Caco-2 (cell line): ENCODE measurements at regions not wholly inside any gene's neighbourhood (a gene's known extent, or its start where the extent isn't known, plus 50 kb on each side); places are given as distances from the start of the nearest gene placed in this dataset.

ENCODE experiments used
- BruUV-seq: library from RNA; stranded (reverse); fragments of 400-500 nt; replicated peaks from 2 replicates; lab custom pipeline; 2021; lab: Mats Ljungman, UMichigan
- CTCF ChIA-PET: fragments of 300-600 bp; sonication (Branson Sonifier 250); formaldehyde crosslinking; loops from one replicate; lab custom pipeline; 2022; ENCODE audit warnings: antibody characterized with exemption; lab: Charles Lee
- POLR2A ChIA-PET: fragments of 300-600 bp; sonication (Branson Sonifier 250); formaldehyde crosslinking; loops from one replicate; lab custom pipeline; 2022; ENCODE audit warnings: antibody characterized with exemption; lab: Charles Lee
- DNase-seq, 2 experiments: peaks; one replicate each; pipeline versions ENCODE4 v3.0.0 to v3.0.0-alpha.2; 2020 to 2022
- H3K27me3 ChIP-seq: replicated peaks from 2 replicates; pipeline ENCODE4 v1.6.0; 2011; ENCODE audit warnings: low read length; ENCODE audit not compliant: control insufficient read depth, insufficient read depth
- H3K36me3 ChIP-seq: 2 replicates; pipeline ENCODE4 v1.5.1; 2011; ENCODE audit warnings: low read length; ENCODE audit not compliant: control insufficient read depth, insufficient read depth
- H3K4me1 ChIP-seq: fragments of 250-450 bp; sonication (Bioruptor Pico); 2 replicates; pipeline ENCODE4 v1.5.1; 2020; ENCODE audit warnings: mild to moderate bottlenecking
- H3K4me3 ChIP-seq: 2 replicates; pipeline ENCODE4 v1.5.1; 2011; ENCODE audit warnings: low read depth, mild to moderate bottlenecking, control low read depth, low read length
- H3K9me3 ChIP-seq: fragments of 250-450 bp; sonication (Bioruptor Pico); 2 replicates; pipeline ENCODE4 v1.5.1; 2020; ENCODE audit warnings: mild to moderate bottlenecking, moderate library complexity
- H3K27ac Mint-ChIP-seq: one replicate; pipeline ENCODE4 v1.8.0; 2022; ENCODE audit warnings: mixed read lengths; ENCODE audit not compliant: unreplicated experiment
- H3K27me3 Mint-ChIP-seq: one replicate; pipeline ENCODE4 v1.8.0; 2022; ENCODE audit warnings: mixed read lengths; ENCODE audit not compliant: insufficient read depth, unreplicated experiment
- H3K36me3 Mint-ChIP-seq: one replicate; pipeline ENCODE4 v1.8.0; 2022; ENCODE audit warnings: mild to moderate bottlenecking, mixed read lengths; ENCODE audit not compliant: insufficient read depth, unreplicated experiment
- H3K4me1 Mint-ChIP-seq: one replicate; pipeline ENCODE4 v1.8.0; 2022; ENCODE audit warnings: low read depth, mixed read lengths; ENCODE audit not compliant: unreplicated experiment
- H3K4me3 Mint-ChIP-seq: one replicate; pipeline ENCODE4 v1.8.0; 2022; ENCODE audit warnings: mild to moderate bottlenecking, moderate library complexity, mixed read lengths; ENCODE audit not compliant: unreplicated experiment
- H3K9me3 Mint-ChIP-seq: one replicate; pipeline ENCODE4 v1.8.0; 2022; ENCODE audit warnings: mixed read lengths; ENCODE audit not compliant: unreplicated experiment
- CTCF ChIP-seq, 2 experiments: fragments of 200-600 bp in 1 of 2; IDR thresholded peaks; 1 replicate in 1 of 2; 2 replicates in 1 of 2; pipeline versions ENCODE4 v1.5.1 to v1.8.0; 2011 to 2022; ENCODE audit warnings: antibody characterized with exemption in 1 of 2, control low read depth in 1 of 2, inconsistent platforms in 1 of 2, low read depth in 1 of 2, low read length in 1 of 2, mild to moderate bottlenecking in 1 of 2, moderate library complexity in 1 of 2; ENCODE audit not compliant: insufficient read depth in 1 of 2, severe bottlenecking in 1 of 2, unreplicated experiment in 1 of 2
- intact Hi-C: fragments of 100-400 bp; cut with micrococcal nuclease; formaldehyde crosslinking; loops from one replicate; pipeline ENCODE4 v1.10.0; 2022; ENCODE audit not compliant: unreplicated experiment

DNA sequence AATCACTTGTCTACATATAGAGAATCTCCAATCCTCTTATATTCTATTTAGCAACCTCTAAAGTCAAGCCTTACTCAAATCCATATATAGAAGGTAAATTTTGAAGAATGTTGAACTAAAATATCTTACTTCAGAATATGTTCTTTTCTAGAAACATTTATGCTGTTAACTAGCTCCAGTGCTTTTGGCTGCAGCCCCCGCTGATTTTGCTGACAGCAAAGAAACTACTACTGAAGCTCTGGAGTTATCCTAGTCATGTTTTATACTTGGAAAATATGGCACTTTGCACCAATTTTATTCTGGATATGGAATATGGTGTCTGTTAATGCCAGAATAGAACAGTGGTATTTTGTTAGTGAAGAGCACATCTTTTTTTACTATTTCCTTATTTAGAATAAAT, 212.4 kb upstream of the FSIP2 start:
- no TSS peak for BruUV-seq
- no peak for DNase-seq
- no peaks in the 10 kb centered on the region for H3K27me3 Mint-ChIP-seq
- H3K4me1 Mint-ChIP-seq, result no peaks in the 10 kb centered on the region
- H3K36me3 Mint-ChIP-seq, result no peaks in the 10 kb centered on the region
- ChIA-PET CTCF (no interaction called here), POLR2A (no interaction called here)
- H3K27ac Mint-ChIP-seq, result no peak overlapping the region
- intact Hi-C loops, result loop anchor here (10.0 kb wide), 2 partner anchors 231 to 929 kb away; no protein-coding TSS in a partner anchor
- Histone ChIP-seq H3K27me3 (no peaks in the 10 kb centered on the region), H3K36me3 (no peaks in the 10 kb centered on the region), H3K4me1 (no peaks in the 10 kb centered on the region), H3K9me3 (no peaks in the 10 kb centered on the region), H3K4me3 (no peak overlapping the region)
- no peak overlapping the region for H3K4me3 Mint-ChIP-seq
- H3K9me3 Mint-ChIP-seq, result no peaks in the 10 kb centered on the region
- no peak for TF ChIP-seq CTCF (IDR thresholded peaks at IDR 0.05; ENCODE audit: insufficient read depth in 1 of 2, low read depth in 1 of 2, low read length in 1 of 2, severe bottlenecking in 1 of 2, unreplicated experiment in 1 of 2)

- Mint-ChIP-seq H3K27me3 (no peaks in the 10 kb centered on the region), H3K4me3 (no peak overlapping the region), H3K4me1 (no peaks in the 10 kb centered on the region), H3K36me3 (no peaks in the 10 kb centered on the region), H3K9me3 (no peaks in the 10 kb centered on the region), H3K27ac (no peak overlapping the region)
- ChIA-PET CTCF (no interaction called here), POLR2A (no interaction called here)
- no peak for TF ChIP-seq CTCF (IDR thresholded peaks at IDR 0.05; ENCODE audit: insufficient read depth in 1 of 2, low read depth in 1 of 2, low read length in 1 of 2, severe bottlenecking in 1 of 2, unreplicated experiment in 1 of 2)
- DNase-seq, result no peak
- Histone ChIP-seq H3K27me3 (no peaks in the 10 kb centered on the region), H3K4me1 (no peaks in the 10 kb centered on the region), H3K36me3 (no peaks in the 10 kb centered on the region), H3K4me3 (no peak overlapping the region), H3K9me3 (no peaks in the 10 kb centered on the region)
- intact Hi-C loops, result no loop called here
- no TSS peak for BruUV-seq
These were observed 206.9 kb upstream of the FSIP2 start for GRCh38 chr2:185531721-185532120.

DNA sequence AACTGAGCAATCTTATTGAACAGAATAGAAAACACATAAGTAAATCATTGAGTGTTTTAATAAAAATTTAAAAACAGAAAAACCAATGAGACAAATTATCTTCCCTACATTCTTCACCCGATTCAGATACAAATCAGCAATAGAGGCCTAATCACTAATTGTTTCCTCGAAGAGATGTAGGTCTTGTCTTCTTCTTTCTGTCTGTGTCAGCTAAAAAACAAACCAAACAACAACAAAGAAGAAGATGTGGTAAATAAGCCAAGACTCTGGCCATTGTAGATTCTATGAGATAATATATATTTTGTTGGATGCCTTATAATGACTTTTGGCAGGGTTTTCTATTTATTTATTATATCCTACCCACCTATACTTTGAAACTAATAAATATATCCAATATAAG, 200.9 kb upstream of the FSIP2 start:
- POLR2A ChIA-PET, result no interaction called here
- Histone ChIP-seq H3K36me3 (no peaks in the 10 kb centered on the region), H3K4me1 (no peaks in the 10 kb centered on the region), H3K27me3 (no peaks in the 10 kb centered on the region), H3K4me3 (no peak overlapping the region), H3K9me3 (no peaks in the 10 kb centered on the region)
- DNase-seq, result no peak
- CTCF ChIA-PET, result no interaction called here
- Mint-ChIP-seq H3K4me1 (no peaks in the 10 kb centered on the region), H3K27me3 (no peaks in the 10 kb centered on the region), H3K36me3 (no peaks in the 10 kb centered on the region), H3K4me3 (no peak overlapping the region), H3K27ac (no peak overlapping the region), H3K9me3 (no peaks in the 10 kb centered on the region)
- TF ChIP-seq CTCF (IDR thresholded peaks at IDR 0.05; ENCODE audit: insufficient read depth in 1 of 2, low read depth in 1 of 2, low read length in 1 of 2, severe bottlenecking in 1 of 2, unreplicated experiment in 1 of 2), result no peak
- no TSS peak for BruUV-seq
- intact Hi-C loops, result no loop called here
